TTC549 (cell line): ENCODE measurements at regions not wholly inside any gene's neighbourhood (a gene's known extent, or its start where the extent isn't known, plus 50 kb on each side); places are given as distances from the start of the nearest gene placed in this dataset.
"Not testable (repeated sequence)": the region's sequence is repeated elsewhere in the genome, so short reads cannot be mapped to it uniquely, and the experiment has no call there.

Source experiments
- FAIRE-seq: peaks from 2 replicates; lab custom pipeline; 2012; peaks lifted over from hg19 to GRCh38; lab: Jason Lieb, UNC

DNA sequence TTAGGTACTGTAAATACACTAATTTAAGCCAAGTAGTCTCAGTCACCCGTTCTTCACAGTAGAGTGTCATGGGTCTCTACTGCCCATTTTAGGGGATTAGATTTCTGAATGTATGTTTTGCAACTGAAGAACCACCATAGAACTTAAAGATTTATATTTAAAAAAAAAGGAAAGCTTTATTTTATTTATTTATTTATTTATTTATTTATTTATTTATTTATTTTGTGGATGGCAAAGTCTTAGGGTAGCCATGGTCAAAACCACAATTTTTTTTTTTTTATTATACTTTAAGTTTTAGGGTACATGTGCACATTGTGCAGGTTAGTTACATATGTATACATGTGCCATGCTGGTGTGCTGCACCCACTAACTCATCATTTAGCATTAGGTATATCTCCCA lies 960.4 kb upstream of the COX7C start:
- FAIRE-seq, result not testable (repeated sequence)

DNA sequence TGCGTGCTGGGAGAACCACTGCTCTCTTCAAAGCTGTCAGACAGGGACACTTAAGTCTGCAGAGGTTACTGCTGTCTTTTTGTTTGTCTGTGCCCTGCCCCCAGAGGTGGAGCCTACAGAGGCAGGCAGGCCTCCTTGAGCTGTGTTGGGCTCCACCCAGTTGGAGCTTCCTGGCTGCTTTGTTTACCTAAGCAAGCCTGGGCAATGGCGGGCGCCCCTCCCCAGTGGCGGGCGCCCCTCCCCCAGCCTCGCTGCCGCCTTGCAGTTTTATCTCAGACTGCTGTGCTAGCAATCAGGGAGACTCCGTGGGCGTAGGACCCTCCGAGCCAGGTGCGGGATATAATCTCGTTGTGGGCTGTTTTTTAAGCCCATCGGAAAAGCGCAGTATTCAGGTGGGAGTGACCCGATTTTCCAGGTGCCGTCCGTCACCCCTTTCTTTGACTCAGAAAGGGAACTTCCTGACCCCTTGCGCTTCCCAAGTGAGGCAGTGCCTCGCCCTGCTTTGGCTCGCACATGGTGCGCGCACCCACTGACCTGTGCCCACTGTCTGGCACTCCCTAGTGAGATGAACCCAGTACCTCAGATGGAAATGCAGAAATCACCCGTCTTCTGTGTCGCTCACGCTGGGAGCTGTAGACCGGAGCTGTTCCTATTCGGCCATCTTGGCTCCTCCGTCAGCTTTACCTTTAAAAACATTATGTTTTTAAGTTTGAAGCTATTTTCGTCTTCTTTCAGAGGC lies 954.6 kb upstream of the COX7C start:
- FAIRE-seq, result not testable (repeated sequence)

GRCh38 chr5:85663708-85664031 lies 954.1 kb upstream of the COX7C start:
- FAIRE-seq, result no peak

DNA sequence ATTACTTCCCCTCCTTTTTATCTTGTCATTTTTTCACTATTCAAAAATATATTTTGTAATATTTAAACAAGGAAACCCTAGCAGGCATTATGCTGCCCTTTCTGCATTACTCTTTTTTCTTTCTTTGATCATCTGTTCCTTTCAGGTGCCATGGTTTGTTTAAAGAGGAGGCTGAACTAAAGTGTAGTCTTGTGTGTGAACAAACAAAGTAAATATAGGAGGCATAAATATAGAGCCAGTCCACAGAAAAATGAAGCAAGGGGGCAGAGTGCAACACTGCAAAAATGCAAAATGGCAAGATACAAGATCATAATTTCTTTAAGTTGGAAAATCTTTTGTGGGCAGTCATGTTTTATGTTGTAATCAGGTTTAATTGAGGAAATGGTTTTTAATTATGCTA lies 947.3 kb upstream of the COX7C start:
- no peak for FAIRE-seq

DNA sequence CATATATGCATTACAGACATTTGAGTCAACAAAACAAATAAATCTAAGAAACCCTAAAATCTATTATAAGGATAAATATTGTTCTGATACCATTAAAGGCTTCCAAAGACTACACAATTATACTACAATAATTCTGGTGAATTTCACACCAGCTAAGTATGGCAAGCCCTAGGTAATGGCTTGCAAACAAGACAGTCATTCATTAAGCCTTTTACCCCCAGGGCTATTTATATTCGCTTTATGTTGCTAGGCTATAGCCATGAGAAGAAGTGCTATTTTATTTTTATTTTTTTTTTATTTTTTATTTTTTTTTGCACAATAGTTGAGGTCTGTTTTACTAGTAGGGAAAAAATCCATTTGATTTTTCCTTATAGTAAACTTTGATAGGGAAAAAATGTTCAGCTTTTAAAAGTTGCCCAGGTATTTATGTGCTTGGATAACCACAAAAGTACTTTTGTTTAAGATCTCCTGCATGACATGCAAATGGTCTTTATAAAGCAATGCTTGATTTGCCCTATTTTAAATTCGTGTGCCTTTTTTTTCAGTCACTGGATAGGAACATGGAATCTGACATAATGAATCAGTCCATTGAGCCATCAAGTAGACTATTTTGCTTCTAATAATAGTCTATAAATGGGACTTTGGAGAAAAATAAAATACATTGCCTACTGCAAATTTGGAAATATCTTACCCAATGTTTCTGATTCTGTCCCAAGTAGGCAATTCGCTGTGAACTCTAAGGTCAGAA lies 946.3 kb upstream of the COX7C start:
- FAIRE-seq, result no peak

DNA sequence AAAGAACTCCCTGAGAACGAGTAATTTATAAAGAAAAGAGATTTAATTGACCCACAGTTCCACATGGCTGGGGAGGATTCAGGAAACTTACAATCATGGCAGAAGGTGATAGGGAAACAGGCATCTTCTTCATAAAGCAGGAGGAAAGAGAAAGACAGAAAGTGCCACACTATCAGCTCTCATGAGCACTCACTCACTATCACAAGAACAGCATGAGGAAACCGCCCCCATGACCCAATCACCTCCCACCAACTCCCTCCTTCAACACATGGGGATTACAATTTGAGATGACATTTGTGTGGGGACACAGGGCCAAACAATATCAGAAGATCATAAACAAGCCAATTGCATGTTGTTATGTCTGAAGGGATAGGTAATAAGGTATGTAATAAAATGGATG lies 935.9 kb upstream of the COX7C start:
- FAIRE-seq, result no peak

GRCh38 chr5:85684351-85684750 lies 933.4 kb upstream of the COX7C start:
- FAIRE-seq, result no peak

DNA sequence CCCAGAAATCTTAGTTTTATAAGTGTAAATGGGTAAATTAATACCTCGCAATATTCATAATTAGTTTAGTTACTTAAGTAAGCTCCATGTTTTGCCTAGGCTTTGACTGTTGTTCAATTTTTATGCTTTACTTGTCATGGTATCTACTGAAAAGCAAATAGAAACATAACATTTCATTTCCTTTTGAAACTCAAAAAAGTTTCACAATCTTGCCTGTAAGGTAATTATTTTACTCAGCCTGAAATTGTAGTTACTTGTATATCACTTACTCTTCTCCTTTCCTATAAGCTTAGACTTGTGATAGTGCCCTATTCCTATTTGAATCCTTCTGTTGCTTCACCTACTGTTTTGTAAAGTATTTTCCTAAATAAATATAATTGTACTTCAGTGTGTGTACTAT lies 914.4 kb upstream of the COX7C start:
- FAIRE-seq, result no peak

GRCh38 chr5:85709728-85710127 lies 908.0 kb upstream of the COX7C start:
- no peak for FAIRE-seq

GRCh38 chr5:85716344-85717202 lies 901.2 kb upstream of the COX7C start:
- no peak for FAIRE-seq

GRCh38 chr5:85717203-85717563 lies 900.6 kb upstream of the COX7C start:
- FAIRE-seq, result no peak

- no peak for FAIRE-seq
These were observed 885.6 kb upstream of the COX7C start for GRCh38 chr5:85732185-85732584.

GRCh38 chr5:85741972-85742371 lies 875.8 kb upstream of the COX7C start:
- no peak for FAIRE-seq

- FAIRE-seq, result no peak
These were observed 857.2 kb upstream of the COX7C start for GRCh38 chr5:85760519-85760918.

- FAIRE-seq, result no peak
These were observed 848.4 kb upstream of the COX7C start for GRCh38 chr5:85769347-85769746.

- FAIRE-seq, result no peak
These were observed 833.0 kb upstream of the COX7C start for GRCh38 chr5:85784746-85785145.

DNA sequence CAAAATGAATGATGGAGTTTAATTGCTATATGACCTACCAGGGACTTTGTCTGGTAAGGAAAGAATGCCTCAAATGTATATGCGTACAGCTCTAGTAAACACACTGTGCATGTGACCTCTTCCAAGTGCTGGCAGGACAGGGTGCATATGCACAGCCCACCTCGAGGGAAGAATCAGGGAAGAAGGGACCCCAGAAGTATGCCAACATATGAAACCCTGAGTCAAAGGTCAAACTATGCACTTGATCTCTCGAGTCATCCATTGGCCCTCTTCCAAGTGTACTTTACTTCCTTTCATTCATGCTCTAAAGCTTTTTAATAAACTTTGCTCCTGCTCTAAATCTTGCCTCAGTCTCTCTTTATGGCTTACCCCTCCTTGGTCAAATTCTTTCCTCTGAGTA lies 804.6 kb upstream of the COX7C start:
- no peak for FAIRE-seq

GRCh38 chr5:85814596-85814995 lies 803.1 kb upstream of the COX7C start:
- FAIRE-seq, result no peak

- no peak for FAIRE-seq
These were observed 794.0 kb upstream of the COX7C start for GRCh38 chr5:85823462-85824426.

- no peak for FAIRE-seq
These were observed 779.0 kb upstream of the COX7C start for GRCh38 chr5:85838781-85839180.

DNA sequence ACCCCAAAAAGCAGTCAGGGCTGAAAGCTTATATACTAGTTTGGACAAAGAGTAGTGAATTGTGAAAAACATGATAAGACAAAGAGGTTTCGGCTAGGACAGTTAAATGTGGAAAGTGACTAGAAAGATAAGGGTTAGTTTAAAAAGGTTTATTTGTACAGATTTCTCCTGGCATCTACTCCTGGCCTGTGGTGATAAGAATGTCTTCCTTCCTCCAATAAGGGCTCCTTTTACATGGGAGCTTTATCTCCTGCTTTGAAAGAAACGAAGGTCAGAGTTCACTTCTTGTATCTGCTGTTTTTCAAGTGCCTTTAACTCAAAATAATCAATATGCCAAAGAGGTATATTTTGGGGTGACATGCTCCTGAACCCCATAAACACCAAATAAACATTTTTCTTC lies 776.1 kb upstream of the COX7C start:
- no peak for FAIRE-seq

DNA sequence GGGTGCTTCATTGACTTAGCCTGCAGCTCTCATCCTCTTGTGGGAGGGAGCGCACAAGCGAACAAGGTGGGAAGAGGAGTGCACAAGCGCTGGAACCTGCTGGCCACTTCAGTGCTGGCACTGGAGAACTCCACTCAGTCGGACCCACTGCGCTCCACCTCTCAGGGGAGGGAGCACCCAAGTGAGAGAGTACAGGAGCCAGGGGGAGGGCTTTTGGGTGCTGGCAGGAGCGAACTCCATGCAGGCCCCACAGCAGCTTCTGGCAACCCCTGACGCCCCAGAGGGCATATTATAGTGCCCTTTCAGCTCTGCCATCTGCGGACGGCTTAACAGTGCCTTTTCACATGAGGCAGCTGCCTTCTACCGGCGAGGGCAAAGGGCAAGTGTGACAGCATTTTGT lies 774.2 kb upstream of the COX7C start:
- FAIRE-seq, result no peak
